Panc1 (cell line): ENCODE measurements at regions not wholly inside any gene's neighbourhood (a gene's known extent, or its start where the extent isn't known, plus 50 kb on each side); places are given as distances from the start of the nearest gene placed in this dataset.

Experiments
- POLR2AphosphoS5 ChIP-seq: IDR thresholded peaks from 2 replicates; pipeline ENCODE4 v1.6.1; 2012; ENCODE audit warnings: mild to moderate bottlenecking, low read depth, low read length, moderate library complexity
- TF ChIP-seq, protein P1 (sequence below): fragments of 450-650 bp; IDR thresholded peaks from 2 replicates; pipeline ENCODE4 v1.5.1; 2017; ENCODE audit warnings: mild to moderate bottlenecking
- TF ChIP-seq, protein P2 (sequence below), 2 experiments: IDR thresholded peaks; 2 replicates each; pipeline ENCODE4 v1.6.1; 2011 to 2012; ENCODE audit warnings: low read depth in 2 of 2, control low read depth in 1 of 2, low read length in 1 of 2, mild to moderate bottlenecking in 1 of 2, moderate library complexity in 1 of 2; ENCODE audit not compliant: insufficient read depth in 1 of 2

DNA sequence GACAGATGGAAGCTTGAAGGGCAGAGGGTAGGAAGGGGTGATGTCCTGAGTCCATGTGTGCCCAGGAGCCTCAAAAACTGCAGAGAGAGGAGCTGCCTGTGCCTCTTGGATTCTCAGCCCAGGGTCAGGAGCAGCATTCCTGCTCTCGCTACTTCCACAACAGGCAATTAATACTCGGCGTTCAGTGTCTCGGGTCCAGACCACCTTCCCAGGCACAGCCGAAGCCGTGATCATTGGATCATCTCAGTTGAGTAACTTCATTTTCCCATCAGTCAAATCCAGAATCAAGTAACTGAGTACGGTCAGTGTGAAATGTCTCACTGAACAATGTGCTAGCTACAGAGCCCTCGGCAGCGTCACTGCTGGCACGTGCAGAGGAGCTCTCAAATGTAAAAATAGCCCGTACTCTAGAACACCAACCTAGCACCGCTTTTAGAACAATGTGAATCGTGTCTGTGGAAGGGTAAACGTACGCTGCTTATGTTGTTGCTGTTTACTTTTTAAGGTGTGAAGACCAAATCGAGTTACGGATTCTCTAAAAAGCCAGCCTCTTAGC is 63.5 kb upstream of the IRX4 start:
- TF ChIP-seq, protein P1, sequence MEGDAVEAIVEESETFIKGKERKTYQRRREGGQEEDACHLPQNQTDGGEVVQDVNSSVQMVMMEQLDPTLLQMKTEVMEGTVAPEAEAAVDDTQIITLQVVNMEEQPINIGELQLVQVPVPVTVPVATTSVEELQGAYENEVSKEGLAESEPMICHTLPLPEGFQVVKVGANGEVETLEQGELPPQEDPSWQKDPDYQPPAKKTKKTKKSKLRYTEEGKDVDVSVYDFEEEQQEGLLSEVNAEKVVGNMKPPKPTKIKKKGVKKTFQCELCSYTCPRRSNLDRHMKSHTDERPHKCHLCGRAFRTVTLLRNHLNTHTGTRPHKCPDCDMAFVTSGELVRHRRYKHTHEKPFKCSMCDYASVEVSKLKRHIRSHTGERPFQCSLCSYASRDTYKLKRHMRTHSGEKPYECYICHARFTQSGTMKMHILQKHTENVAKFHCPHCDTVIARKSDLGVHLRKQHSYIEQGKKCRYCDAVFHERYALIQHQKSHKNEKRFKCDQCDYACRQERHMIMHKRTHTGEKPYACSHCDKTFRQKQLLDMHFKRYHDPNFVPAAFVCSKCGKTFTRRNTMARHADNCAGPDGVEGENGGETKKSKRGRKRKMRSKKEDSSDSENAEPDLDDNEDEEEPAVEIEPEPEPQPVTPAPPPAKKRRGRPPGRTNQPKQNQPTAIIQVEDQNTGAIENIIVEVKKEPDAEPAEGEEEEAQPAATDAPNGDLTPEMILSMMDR, result no peak
- TF ChIP-seq POLR2AphosphoS5, result no peak
- TF ChIP-seq, protein P2, sequence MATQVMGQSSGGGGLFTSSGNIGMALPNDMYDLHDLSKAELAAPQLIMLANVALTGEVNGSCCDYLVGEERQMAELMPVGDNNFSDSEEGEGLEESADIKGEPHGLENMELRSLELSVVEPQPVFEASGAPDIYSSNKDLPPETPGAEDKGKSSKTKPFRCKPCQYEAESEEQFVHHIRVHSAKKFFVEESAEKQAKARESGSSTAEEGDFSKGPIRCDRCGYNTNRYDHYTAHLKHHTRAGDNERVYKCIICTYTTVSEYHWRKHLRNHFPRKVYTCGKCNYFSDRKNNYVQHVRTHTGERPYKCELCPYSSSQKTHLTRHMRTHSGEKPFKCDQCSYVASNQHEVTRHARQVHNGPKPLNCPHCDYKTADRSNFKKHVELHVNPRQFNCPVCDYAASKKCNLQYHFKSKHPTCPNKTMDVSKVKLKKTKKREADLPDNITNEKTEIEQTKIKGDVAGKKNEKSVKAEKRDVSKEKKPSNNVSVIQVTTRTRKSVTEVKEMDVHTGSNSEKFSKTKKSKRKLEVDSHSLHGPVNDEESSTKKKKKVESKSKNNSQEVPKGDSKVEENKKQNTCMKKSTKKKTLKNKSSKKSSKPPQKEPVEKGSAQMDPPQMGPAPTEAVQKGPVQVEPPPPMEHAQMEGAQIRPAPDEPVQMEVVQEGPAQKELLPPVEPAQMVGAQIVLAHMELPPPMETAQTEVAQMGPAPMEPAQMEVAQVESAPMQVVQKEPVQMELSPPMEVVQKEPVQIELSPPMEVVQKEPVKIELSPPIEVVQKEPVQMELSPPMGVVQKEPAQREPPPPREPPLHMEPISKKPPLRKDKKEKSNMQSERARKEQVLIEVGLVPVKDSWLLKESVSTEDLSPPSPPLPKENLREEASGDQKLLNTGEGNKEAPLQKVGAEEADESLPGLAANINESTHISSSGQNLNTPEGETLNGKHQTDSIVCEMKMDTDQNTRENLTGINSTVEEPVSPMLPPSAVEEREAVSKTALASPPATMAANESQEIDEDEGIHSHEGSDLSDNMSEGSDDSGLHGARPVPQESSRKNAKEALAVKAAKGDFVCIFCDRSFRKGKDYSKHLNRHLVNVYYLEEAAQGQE (IDR thresholded peaks at IDR 0.05; ENCODE audit: insufficient read depth in 1 of 2, low read depth in 2 of 2, low read length in 1 of 2), result no peak
